Vagina (tissue), 2 donors: ENCODE measurements at regions not wholly inside any gene's neighbourhood (a gene's known extent, or its start where the extent isn't known, plus 50 kb on each side); places are given as distances from the start of the nearest gene placed in this dataset.

ENCODE experiments used
- DNase-seq, 2 donors: peaks; one replicate each; pipeline ENCODE4 v3.0.0-alpha.2; 2017; ENCODE audit errors: extremely low spot score in 2 of 2
- H3K27ac ChIP-seq: fragments of 200-600 bp; sonication (generic); one replicate; pipeline ENCODE4 v1.5.1; 2019
- H3K27me3 ChIP-seq: fragments of 200-600 bp; sonication (generic); one replicate; pipeline ENCODE4 v1.5.1; 2019
- H3K36me3 ChIP-seq, 2 donors: fragments of 200-600 bp; sonication (generic); one replicate each; pipeline ENCODE4 v1.5.1; 2017 to 2019
- H3K4me1 ChIP-seq: fragments of 200-600 bp; sonication (generic); one replicate; pipeline ENCODE4 v1.5.1; 2019
- H3K4me3 ChIP-seq, 2 donors: fragments of 200-600 bp; sonication (generic); 1 replicate in 1 of 2; 2 replicates in 1 of 2; pipeline ENCODE4 v1.5.1; 2016 to 2019
- H3K9me3 ChIP-seq: fragments of 200-600 bp; sonication (generic); one replicate; pipeline ENCODE4 v1.5.1; 2019
- CTCF ChIP-seq, 3 experiments: fragments of 450-650 bp in 2 of 3; fragments of 200-600 bp in 1 of 3; sonication (generic) in 1 of 3; IDR thresholded peaks; one replicate each; pipeline ENCODE4 v1.5.1; 2017 to 2019; ENCODE audit warnings: antibody characterized with exemption in 3 of 3, mild to moderate bottlenecking in 2 of 3, moderate library complexity in 2 of 3
- POLR2A ChIP-seq, 2 donors: fragments of 450-650 bp; IDR thresholded peaks; one replicate each; pipeline ENCODE4 v1.6.1; 2017; ENCODE audit warnings: antibody characterized with exemption in 2 of 2, mild to moderate bottlenecking in 2 of 2, moderate library complexity in 2 of 2
- POLR2AphosphoS5 ChIP-seq, 2 donors: sonication (generic); formaldehyde crosslinking; IDR thresholded peaks; one replicate each; pipeline ENCODE4 v1.9.0; 2017; ENCODE audit warnings: antibody characterized with exemption in 2 of 2, mild to moderate bottlenecking in 2 of 2, low read depth in 1 of 2; ENCODE audit not compliant: insufficient read depth in 1 of 2
- intact Hi-C: fragments of 100-400 bp; cut with DNase I; formaldehyde crosslinking; loops from one replicate; pipeline ENCODE4 v1.15.1; 2023

GRCh38 chr4:35201403-35201802 is 1042.9 kb downstream of the ARAP2 start:
- H3K36me3 ChIP-seq = no peaks in the 10 kb centered on the region
- intact Hi-C loops = no loop called here
- TF ChIP-seq POLR2A (IDR thresholded peaks at IDR 0.05) (no peak), POLR2AphosphoS5 (IDR thresholded peaks at IDR 0.05; ENCODE audit: insufficient read depth in 1 of 2, low read depth in 1 of 2) (no peak), CTCF (IDR thresholded peaks at IDR 0.05) (no peak)
- H3K4me1 ChIP-seq = no peaks in the 10 kb centered on the region
- no peak for DNase-seq
- no peaks in the 10 kb centered on the region for H3K27me3 ChIP-seq
- no peaks in the 10 kb centered on the region for H3K9me3 ChIP-seq
- no peak overlapping the region for H3K27ac ChIP-seq
- no peak overlapping the region for H3K4me3 ChIP-seq

- H3K4me3 ChIP-seq = no peak overlapping the region
- intact Hi-C loops = no loop called here
- H3K27ac ChIP-seq = no peak overlapping the region
- no peaks in the 10 kb centered on the region for H3K27me3 ChIP-seq
- H3K4me1 ChIP-seq = no peaks in the 10 kb centered on the region
- DNase-seq = no peak
- TF ChIP-seq POLR2A (IDR thresholded peaks at IDR 0.05) = no peak
- no peak for TF ChIP-seq POLR2AphosphoS5 (IDR thresholded peaks at IDR 0.05; ENCODE audit: insufficient read depth in 1 of 2, low read depth in 1 of 2)
- TF ChIP-seq CTCF (IDR thresholded peaks at IDR 0.05) = no peak
- no peaks in the 10 kb centered on the region for H3K36me3 ChIP-seq
- no peaks in the 10 kb centered on the region for H3K9me3 ChIP-seq
Observed at GRCh38 chr4:35216636-35217035, 1027.7 kb downstream of the ARAP2 start.

- Histone ChIP-seq H3K4me1 (no peaks in the 10 kb centered on the region), H3K27ac (no peak overlapping the region), H3K27me3 (no peaks in the 10 kb centered on the region), H3K36me3 (no peaks in the 10 kb centered on the region), H3K4me3 (no peak overlapping the region), H3K9me3 (no peaks in the 10 kb centered on the region)
- TF ChIP-seq POLR2A (IDR thresholded peaks at IDR 0.05) = no peak
- TF ChIP-seq CTCF (IDR thresholded peaks at IDR 0.05) = no peak
- TF ChIP-seq POLR2AphosphoS5 (IDR thresholded peaks at IDR 0.05; ENCODE audit: insufficient read depth in 1 of 2, low read depth in 1 of 2) = no peak
- intact Hi-C loops = no loop called here
- DNase-seq = no peak
Observed at GRCh38 chr4:35217331-35217730, 1027.0 kb downstream of the ARAP2 start.

GRCh38 chr4:35228313-35228712 is 1016.0 kb downstream of the ARAP2 start:
- H3K4me1 ChIP-seq = no peaks in the 10 kb centered on the region
- H3K9me3 ChIP-seq = no peaks in the 10 kb centered on the region
- TF ChIP-seq CTCF (IDR thresholded peaks at IDR 0.05) = no peak
- no peak for TF ChIP-seq POLR2AphosphoS5 (IDR thresholded peaks at IDR 0.05; ENCODE audit: insufficient read depth in 1 of 2, low read depth in 1 of 2)
- no peak for TF ChIP-seq POLR2A (IDR thresholded peaks at IDR 0.05)
- intact Hi-C loops = no loop called here
- no peak overlapping the region for H3K4me3 ChIP-seq
- H3K27ac ChIP-seq = no peak overlapping the region
- no peaks in the 10 kb centered on the region for H3K36me3 ChIP-seq
- no peaks in the 10 kb centered on the region for H3K27me3 ChIP-seq
- no peak for DNase-seq

GRCh38 chr4:35229021-35229420 is 1015.3 kb downstream of the ARAP2 start:
- Histone ChIP-seq H3K4me1 (no peaks in the 10 kb centered on the region), H3K27ac (no peak overlapping the region), H3K36me3 (no peaks in the 10 kb centered on the region), H3K4me3 (no peak overlapping the region), H3K9me3 (no peaks in the 10 kb centered on the region), H3K27me3 (no peaks in the 10 kb centered on the region)
- DNase-seq = no peak
- intact Hi-C loops = no loop called here
- TF ChIP-seq POLR2A (IDR thresholded peaks at IDR 0.05) (no peak), CTCF (IDR thresholded peaks at IDR 0.05) (no peak), POLR2AphosphoS5 (IDR thresholded peaks at IDR 0.05; ENCODE audit: insufficient read depth in 1 of 2, low read depth in 1 of 2) (no peak)
